ENCODE measurements at regions not wholly inside any gene's neighbourhood (a gene's known extent, or its start where the extent isn't known, plus 50 kb on each side); places are given as distances from the start of the nearest gene placed in this dataset.

GRCh38 chr6:95208621-95209020 is 368.7 kb upstream of the MANEA start:
- H3K56ac ChIP-seq (ENCODE audit: insufficient read length, low read depth, low read length): no peak overlapping the region
- H3K14ac ChIP-seq (ENCODE audit: insufficient read depth, low read length): no peak overlapping the region
- no peak overlapping the region for H3K27ac Mint-ChIP-seq
- H3K79me2 ChIP-seq (ENCODE audit: insufficient read depth, low read length): no peaks in the 10 kb centered on the region
- H4K20me1 ChIP-seq (ENCODE audit: control insufficient read depth, insufficient read depth, insufficient read length): no peaks in the 10 kb centered on the region
- no peak overlapping the region for H2BK5ac ChIP-seq (ENCODE audit: insufficient read length, low read length)
- DNase-seq: no peak
- H2BK12ac ChIP-seq (ENCODE audit: insufficient read length, low read depth, low read length): no peak overlapping the region
- no peak overlapping the region for H3K4ac ChIP-seq (ENCODE audit: low read depth, low read length)
- H3K4me1 Mint-ChIP-seq: no peaks in the 10 kb centered on the region
- no peak overlapping the region for H3K23ac ChIP-seq (ENCODE audit: insufficient read length, low read depth, low read length)
- H3K79me1 ChIP-seq (ENCODE audit: insufficient read depth, low read depth, low read length, poor library complexity, severe bottlenecking): no peaks in the 10 kb centered on the region
- H3K27me3 ChIP-seq (ENCODE audit: insufficient read depth, low read length): no peaks in the 10 kb centered on the region
- no peak overlapping the region for H3K4me2 ChIP-seq (ENCODE audit: insufficient read depth, insufficient read length, low read length)
- TF ChIP-seq, protein P1, sequence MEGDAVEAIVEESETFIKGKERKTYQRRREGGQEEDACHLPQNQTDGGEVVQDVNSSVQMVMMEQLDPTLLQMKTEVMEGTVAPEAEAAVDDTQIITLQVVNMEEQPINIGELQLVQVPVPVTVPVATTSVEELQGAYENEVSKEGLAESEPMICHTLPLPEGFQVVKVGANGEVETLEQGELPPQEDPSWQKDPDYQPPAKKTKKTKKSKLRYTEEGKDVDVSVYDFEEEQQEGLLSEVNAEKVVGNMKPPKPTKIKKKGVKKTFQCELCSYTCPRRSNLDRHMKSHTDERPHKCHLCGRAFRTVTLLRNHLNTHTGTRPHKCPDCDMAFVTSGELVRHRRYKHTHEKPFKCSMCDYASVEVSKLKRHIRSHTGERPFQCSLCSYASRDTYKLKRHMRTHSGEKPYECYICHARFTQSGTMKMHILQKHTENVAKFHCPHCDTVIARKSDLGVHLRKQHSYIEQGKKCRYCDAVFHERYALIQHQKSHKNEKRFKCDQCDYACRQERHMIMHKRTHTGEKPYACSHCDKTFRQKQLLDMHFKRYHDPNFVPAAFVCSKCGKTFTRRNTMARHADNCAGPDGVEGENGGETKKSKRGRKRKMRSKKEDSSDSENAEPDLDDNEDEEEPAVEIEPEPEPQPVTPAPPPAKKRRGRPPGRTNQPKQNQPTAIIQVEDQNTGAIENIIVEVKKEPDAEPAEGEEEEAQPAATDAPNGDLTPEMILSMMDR (conservative IDR thresholded peaks at IDR 0.05): no peak
- H2BK20ac ChIP-seq (ENCODE audit: low read depth, low read length, poor library complexity, severe bottlenecking): no peak overlapping the region
- H3K18ac ChIP-seq (ENCODE audit: insufficient read length, low read depth, low read length): no peak overlapping the region
- no peaks in the 10 kb centered on the region for H3K4me1 ChIP-seq (ENCODE audit: insufficient read depth, low read length)
- no peak overlapping the region for H3K27ac ChIP-seq (ENCODE audit: insufficient read length, low read depth, low read length)
- H2AK5ac ChIP-seq (ENCODE audit: insufficient read length, low read length): no peak overlapping the region
- no peaks in the 10 kb centered on the region for H3K36me3 Mint-ChIP-seq (ENCODE audit: insufficient read depth in 1 of 3, low read depth in 3 of 3)
- H2AFZ ChIP-seq (ENCODE audit: low read length): no peak overlapping the region
- no peak overlapping the region for H3T11ph ChIP-seq (ENCODE audit: low read length)
- no peaks in the 10 kb centered on the region for H3K23me2 ChIP-seq (ENCODE audit: insufficient read length, low read depth, low read length, poor library complexity, severe bottlenecking)
- H3K27me3 Mint-ChIP-seq (ENCODE audit: low read depth): no peaks in the 10 kb centered on the region
- no peak overlapping the region for H4K5ac ChIP-seq (ENCODE audit: insufficient read length, low read depth, low read length)
- no peak overlapping the region for H3K4me3 Mint-ChIP-seq
- H3K9ac ChIP-seq (ENCODE audit: extremely low read depth, insufficient read length, low read length): no peak overlapping the region
- no CpG with 5 or more reads among the region's 2 CpGs for WGBS (ENCODE audit: extremely low coverage, insufficient read length, low lambda C conversion rate)
- H3K9me3 ChIP-seq (ENCODE audit: control insufficient read depth, low read depth, low read length): no peaks in the 10 kb centered on the region
- H3K9me3 Mint-ChIP-seq: no peaks in the 10 kb centered on the region
- no peak overlapping the region for H2BK120ac ChIP-seq (ENCODE audit: low read depth, low read length, poor library complexity, severe bottlenecking)
- H2BK15ac ChIP-seq (ENCODE audit: low read depth, low read length): no peak overlapping the region
- H4K8ac ChIP-seq (replicated peaks; ENCODE audit: insufficient read length, low read depth, low read length): no peak overlapping the region
- no peak overlapping the region for H4K91ac ChIP-seq (ENCODE audit: insufficient read length, low read depth, low read length)

Data from H9 (cell line).